HPDE6-E6E7 (cell line): ENCODE measurements at regions not wholly inside any gene's neighbourhood (a gene's known extent, or its start where the extent isn't known, plus 50 kb on each side); places are given as distances from the start of the nearest gene placed in this dataset.

Experiments
- DNase-seq: peaks from one replicate; pipeline ENCODE4 v3.0.0; 2011; ENCODE audit warnings: missing footprints; ENCODE audit errors: extremely low spot score

- no peak for DNase-seq
Measured at GRCh38 chr7:94228223-94228622, 166.5 kb upstream of the COL1A2 start.

- DNase-seq: no peak
Measured at GRCh38 chr7:94228678-94229077, 166.0 kb upstream of the COL1A2 start.

GRCh38 chr7:94231305-94231704 lies 163.4 kb upstream of the COL1A2 start:
- no peak for DNase-seq

GRCh38 chr7:94236960-94237359 lies 157.7 kb upstream of the COL1A2 start:
- no peak for DNase-seq

- no peak for DNase-seq
Measured at GRCh38 chr7:94237417-94237816, 157.3 kb upstream of the COL1A2 start.

GRCh38 chr7:94239661-94240234 lies 154.9 kb upstream of the COL1A2 start:
- no peak for DNase-seq

- DNase-seq: no peak
Measured at GRCh38 chr7:94240902-94241301, 153.8 kb upstream of the COL1A2 start.

GRCh38 chr7:94241402-94241925 lies 153.2 kb upstream of the COL1A2 start:
- no peak for DNase-seq

GRCh38 chr7:94243066-94243711 lies 151.5 kb upstream of the COL1A2 start:
- no peak for DNase-seq

GRCh38 chr7:94244760-94245159 lies 149.9 kb upstream of the COL1A2 start:
- no peak for DNase-seq

- no peak for DNase-seq
Measured at GRCh38 chr7:94245500-94245899, 149.2 kb upstream of the COL1A2 start.

GRCh38 chr7:94247970-94248369 lies 146.7 kb upstream of the COL1A2 start:
- no peak for DNase-seq

GRCh38 chr7:94249631-94250030 lies 145.1 kb upstream of the COL1A2 start:
- no peak for DNase-seq

GRCh38 chr7:94250124-94250523 lies 144.6 kb upstream of the COL1A2 start:
- DNase-seq: no peak

GRCh38 chr7:94250987-94251386 lies 143.7 kb upstream of the COL1A2 start:
- no peak for DNase-seq

GRCh38 chr7:94252124-94252523 lies 142.6 kb upstream of the COL1A2 start:
- no peak for DNase-seq

- no peak for DNase-seq
Measured at GRCh38 chr7:94252971-94253370, 141.7 kb upstream of the COL1A2 start.

- no peak for DNase-seq
Measured at GRCh38 chr7:94253686-94254085, 141.0 kb upstream of the COL1A2 start.

GRCh38 chr7:94258418-94259300 lies 136.0 kb upstream of the COL1A2 start:
- DNase-seq: no peak

GRCh38 chr7:94261067-94261466 lies 133.6 kb upstream of the COL1A2 start:
- no peak for DNase-seq

GRCh38 chr7:94264756-94265155 lies 129.9 kb upstream of the COL1A2 start:
- DNase-seq: no peak

GRCh38 chr7:94265456-94265855 lies 129.2 kb upstream of the COL1A2 start:
- DNase-seq: no peak

- no peak for DNase-seq
Measured at GRCh38 chr7:94266238-94266644, 128.5 kb upstream of the COL1A2 start.
